GM23248 (cell line): ENCODE measurements at regions not wholly inside any gene's neighbourhood (a gene's known extent, or its start where the extent isn't known, plus 50 kb on each side); places are given as distances from the start of the nearest gene placed in this dataset.

Source experiments
- DNase-seq: peaks from one replicate; pipeline ENCODE4 v3.0.0-alpha.2; 2015
- H2AFZ ChIP-seq: fragments of 200-600 bp; sonication (generic); 2 replicates; pipeline ENCODE4 v1.6.1; 2016; ENCODE audit warnings: antibody characterized with exemption
- H3F3A ChIP-seq: fragments of 200-600 bp; sonication (generic); 2 replicates; pipeline ENCODE4 v1.6.1; 2016; ENCODE audit warnings: mild to moderate bottlenecking, antibody characterized with exemption, mixed run types; ENCODE audit not compliant: insufficient read depth
- H3K27ac ChIP-seq: fragments of 200-600 bp; sonication (generic); 2 replicates; pipeline ENCODE4 v1.5.1; 2016; ENCODE audit warnings: mild to moderate bottlenecking
- H3K27me3 ChIP-seq: fragments of 200-600 bp; sonication (generic); replicated peaks from 2 replicates; pipeline ENCODE4 v1.6.1; 2016; ENCODE audit warnings: mild to moderate bottlenecking; ENCODE audit not compliant: insufficient read depth
- H3K36me3 ChIP-seq: fragments of 200-600 bp; sonication (generic); 2 replicates; pipeline ENCODE4 v1.6.1; 2016; ENCODE audit warnings: low read depth, mild to moderate bottlenecking
- H3K4me1 ChIP-seq: fragments of 200-600 bp; sonication (generic); 2 replicates; pipeline ENCODE4 v1.6.1; 2016; ENCODE audit warnings: mild to moderate bottlenecking; ENCODE audit not compliant: insufficient read depth
- H3K4me2 ChIP-seq: fragments of 200-600 bp; sonication (generic); one replicate; pipeline ENCODE4 v1.6.1; 2016; ENCODE audit warnings: mild to moderate bottlenecking; ENCODE audit not compliant: unreplicated experiment
- H3K4me3 ChIP-seq: fragments of 200-600 bp; sonication (generic); 2 replicates; pipeline ENCODE4 v1.5.1; 2016; ENCODE audit warnings: mild to moderate bottlenecking
- H3K79me2 ChIP-seq: fragments of 200-600 bp; sonication (generic); 2 replicates; pipeline ENCODE4 v1.6.1; 2016; ENCODE audit warnings: mild to moderate bottlenecking; ENCODE audit not compliant: insufficient read depth
- H3K9ac ChIP-seq: fragments of 200-600 bp; sonication (generic); 2 replicates; pipeline ENCODE4 v1.6.1; 2016; ENCODE audit warnings: mild to moderate bottlenecking
- H3K9me2 ChIP-seq: fragments of 200-600 bp; sonication (generic); 2 replicates; pipeline ENCODE4 v1.6.1; 2016; ENCODE audit warnings: mixed run types, mild to moderate bottlenecking, moderate library complexity; ENCODE audit not compliant: insufficient read depth
- H3K9me3 ChIP-seq: fragments of 200-600 bp; sonication (generic); one replicate; pipeline ENCODE4 v1.6.1; 2017; ENCODE audit warnings: low read depth
- H4K20me1 ChIP-seq: fragments of 200-600 bp; sonication (generic); 2 replicates; pipeline ENCODE4 v1.6.0; 2016; ENCODE audit not compliant: insufficient read depth
- EZH2 ChIP-seq: fragments of 200-600 bp; sonication (generic); IDR thresholded peaks from 2 replicates; pipeline ENCODE4 v1.6.1; 2018; ENCODE audit warnings: antibody characterized with exemption, mild to moderate bottlenecking; ENCODE audit not compliant: insufficient read depth, poor library complexity, severe bottlenecking
- EZH2phosphoT487 ChIP-seq: fragments of 200-600 bp; sonication (generic); IDR thresholded peaks from 2 replicates; pipeline ENCODE4 v1.6.1; 2018; ENCODE audit warnings: antibody characterized with exemption, moderate library complexity, mild to moderate bottlenecking, low read depth; ENCODE audit not compliant: insufficient read depth
- WGBS, 2 experiments: methylation state at CpG; one replicate each; pipeline ENCODE4 v1.1.6; 2015 to 2017; ENCODE audit warnings: low lambda C conversion rate in 2 of 2, low coverage in 1 of 2; ENCODE audit errors: missing lambda C conversion rate in 2 of 2; 5-methylcytosine and 5-hydroxymethylcytosine counted together
- in situ Hi-C: fragments of 300-500 bp; cut with MboI; formaldehyde crosslinking; loops from 2 replicates; pipeline ENCODE4 v1.15.0; 2020

DNA sequence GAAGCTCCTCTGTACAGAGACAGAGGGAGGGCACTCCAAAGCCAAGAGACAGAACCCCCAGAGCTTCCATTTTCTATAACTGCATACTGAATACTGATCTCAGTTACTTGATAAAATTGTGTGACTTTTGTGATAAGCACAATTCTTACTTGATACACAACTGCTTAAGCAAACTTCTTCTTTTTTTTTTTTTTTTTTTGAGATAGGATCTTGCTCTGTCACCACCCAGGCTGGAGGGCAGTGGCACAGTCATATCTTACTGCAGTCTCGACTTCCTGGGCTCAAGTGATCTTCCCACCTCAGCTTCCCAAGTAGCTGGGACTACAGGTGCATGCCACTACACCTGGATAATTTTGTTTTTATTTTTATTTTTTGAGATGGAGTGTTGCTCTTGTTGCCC, 252.1 kb upstream of the ZNF608 start:
- TF ChIP-seq EZH2phosphoT487 (no peak), EZH2 (no peak)
- H3K27ac ChIP-seq, result no peak overlapping the region

DNA sequence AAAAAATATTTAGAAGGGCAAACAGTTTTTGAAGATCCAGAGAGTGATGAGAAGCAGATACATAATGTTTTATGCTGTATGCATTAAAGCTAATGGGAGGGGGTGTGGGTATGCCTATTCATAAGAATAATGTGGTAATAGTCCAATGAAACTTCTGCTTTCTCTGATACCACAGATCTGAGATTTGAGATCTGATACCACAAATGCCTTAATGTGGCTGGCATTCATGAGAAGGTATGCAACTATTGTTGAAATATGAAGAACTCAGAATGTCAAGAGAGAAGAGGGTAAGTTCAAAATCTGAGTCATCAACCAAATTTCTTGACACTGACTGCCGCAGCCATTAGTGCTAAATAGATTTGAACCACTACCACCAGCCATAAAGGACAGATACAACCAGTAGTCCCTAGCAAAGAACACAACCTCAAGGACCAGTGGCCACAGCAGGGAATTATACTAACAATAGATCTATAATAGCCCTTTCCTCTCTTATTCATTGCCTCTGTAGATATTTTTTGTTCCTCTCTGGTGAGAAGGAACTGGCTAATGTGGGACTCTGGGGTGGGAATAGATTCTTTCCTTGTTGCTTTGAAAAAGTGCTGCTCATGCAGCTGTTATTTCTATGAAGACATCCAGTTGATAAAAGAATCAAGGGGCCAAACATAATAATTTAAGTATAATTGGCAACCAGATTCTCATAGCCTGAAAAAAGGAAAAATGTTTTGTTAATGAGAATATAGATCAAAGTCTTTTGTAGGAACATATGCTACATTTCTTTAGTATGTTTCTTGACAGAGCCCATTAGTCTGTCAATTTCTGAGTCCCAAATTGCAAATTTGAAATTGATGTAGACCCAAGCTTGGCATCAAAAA, 256.5 kb upstream of the ZNF608 start:
- 86 to 96% methylated on average over 1 of the region's 1 CpG for WGBS, 2 experiments
- H2AFZ ChIP-seq, result no peak overlapping the region

More for the DNA sequence above, 252.1 kb upstream of the ZNF608 start:
- no peak for DNase-seq
- Histone ChIP-seq H3K79me2 (no peaks in the 10 kb centered on the region), H3K36me3 (no peaks in the 10 kb centered on the region), H3K9me3 (no peaks in the 10 kb centered on the region), H3F3A (0 out of 2 replicates have a peak, but pooled peaks cover 4% of the 10 kb centered on the region), H3K4me3 (no peak overlapping the region), H4K20me1 (no peaks in the 10 kb centered on the region), H3K4me1 (peaks cover 7% of the 10 kb centered on the region; the same call in 1 of the 2 replicates), H3K27me3 (no peaks in the 10 kb centered on the region), H3K4me2 (no peak overlapping the region), H3K9ac (no peak overlapping the region), H2AFZ (no peak overlapping the region), H3K9me2 (no peaks in the 10 kb centered on the region)
- in situ Hi-C loops, result no loop called here
- WGBS, 2 experiments, result 80 to 84% methylated on average over 1 of the region's 1 CpG

DNA sequence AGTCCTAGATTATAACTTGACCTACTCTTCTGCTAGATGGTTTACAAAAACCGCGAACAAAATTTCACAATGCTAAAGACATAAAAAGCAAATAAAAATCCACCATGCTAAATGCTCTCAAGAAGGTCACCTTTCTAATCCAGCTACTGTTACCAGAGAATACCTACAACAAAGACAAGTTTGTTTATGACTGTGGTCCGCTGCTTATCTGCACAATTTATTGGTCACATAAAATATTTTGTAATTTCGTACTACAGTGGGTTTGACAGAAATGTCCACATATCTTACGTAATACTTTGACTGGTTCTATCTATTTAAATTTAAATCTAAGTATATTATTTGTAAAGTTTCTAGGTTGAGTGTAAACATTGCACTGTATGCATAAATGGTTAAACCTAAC, 257.6 kb upstream of the ZNF608 start:
- H3K9ac ChIP-seq, result no peak overlapping the region
- no peaks in the 10 kb centered on the region for H3K27me3 ChIP-seq
- no peaks in the 10 kb centered on the region for H3K9me3 ChIP-seq
- no peaks in the 10 kb centered on the region for H3K79me2 ChIP-seq
- WGBS, 2 experiments, result 94 to 96% methylated on average over 5 of the region's 5 CpGs
- no peak overlapping the region for H3K27ac ChIP-seq
- no peaks in the 10 kb centered on the region for H3K9me2 ChIP-seq
- DNase-seq, result no peak
- no peaks in the 10 kb centered on the region for H4K20me1 ChIP-seq
- in situ Hi-C loops, result no loop called here
- H3F3A ChIP-seq, result no peaks in the 10 kb centered on the region
- no peak overlapping the region for H2AFZ ChIP-seq
- no peaks in the 10 kb centered on the region for H3K4me1 ChIP-seq
- TF ChIP-seq EZH2phosphoT487, result no peak
- TF ChIP-seq EZH2, result no peak
- H3K36me3 ChIP-seq, result no peaks in the 10 kb centered on the region
- no peak overlapping the region for H3K4me3 ChIP-seq
- H3K4me2 ChIP-seq, result no peak overlapping the region

More for the DNA sequence above, 256.5 kb upstream of the ZNF608 start:
- TF ChIP-seq EZH2, result no peak
- Histone ChIP-seq H3F3A (no peaks in the 10 kb centered on the region), H3K79me2 (no peaks in the 10 kb centered on the region), H3K27ac (no peak overlapping the region), H3K4me3 (no peak overlapping the region), H3K9ac (no peak overlapping the region), H3K36me3 (no peaks in the 10 kb centered on the region), H3K27me3 (no peaks in the 10 kb centered on the region), H3K9me2 (no peaks in the 10 kb centered on the region), H4K20me1 (no peaks in the 10 kb centered on the region), H3K9me3 (no peaks in the 10 kb centered on the region), H3K4me2 (no peak overlapping the region), H3K4me1 (no peaks in the 10 kb centered on the region)
- in situ Hi-C loops, result no loop called here
- DNase-seq, result no peak

DNA sequence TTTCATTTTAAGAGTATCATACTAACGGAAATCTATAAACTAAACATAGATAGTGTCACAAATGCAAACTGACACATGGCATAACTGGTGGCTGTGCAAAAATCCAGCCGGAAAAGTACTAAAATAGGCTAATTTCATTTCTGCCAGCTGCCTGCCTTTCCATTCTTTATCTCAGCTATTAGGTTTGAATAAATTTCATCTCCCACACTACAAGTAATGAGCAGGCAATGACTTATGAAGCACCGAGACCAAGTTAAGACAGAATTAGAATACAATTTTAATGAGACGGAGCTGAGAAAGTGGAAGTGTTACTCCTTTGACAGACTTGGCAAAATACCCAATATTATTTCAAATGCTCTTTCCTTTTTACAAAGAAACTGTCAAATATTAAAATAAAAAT, 258.8 kb upstream of the ZNF608 start:
- no peak overlapping the region for H3K27ac ChIP-seq
- no peaks in the 10 kb centered on the region for H4K20me1 ChIP-seq
- H3K9me3 ChIP-seq, result no peaks in the 10 kb centered on the region
- H3K4me2 ChIP-seq, result no peak overlapping the region
- WGBS, 2 experiments, result 33 to 42% methylated on average over 4 of the region's 4 CpGs
- no peak overlapping the region for H3K9ac ChIP-seq
- no peak overlapping the region for H3K4me3 ChIP-seq
- H2AFZ ChIP-seq, result no peak overlapping the region
- H3K79me2 ChIP-seq, result no peaks in the 10 kb centered on the region
- no peaks in the 10 kb centered on the region for H3K36me3 ChIP-seq
- in situ Hi-C loops, result no loop called here
- H3K9me2 ChIP-seq, result no peaks in the 10 kb centered on the region
- no peaks in the 10 kb centered on the region for H3F3A ChIP-seq
- H3K4me1 ChIP-seq, result no peaks in the 10 kb centered on the region
- DNase-seq, result no peak
- no peaks in the 10 kb centered on the region for H3K27me3 ChIP-seq
- no peak for TF ChIP-seq EZH2
- TF ChIP-seq EZH2phosphoT487, result no peak
